ENCODE measurements at regions not wholly inside any gene's neighbourhood (a gene's known extent, or its start where the extent isn't known, plus 50 kb on each side); places are given as distances from the start of the nearest gene placed in this dataset.

- TF ChIP-seq RAD21 (IDR thresholded peaks at IDR 0.05 in 1 of 2, conservative IDR thresholded peaks at IDR 0.05 in 1 of 2; ENCODE audit: low read depth in 2 of 2, low read length in 2 of 2), result no peak
- no peak for TF ChIP-seq CTCF (IDR thresholded peaks at IDR 0.05; ENCODE audit: control extremely low read depth in 1 of 3, insufficient read depth in 1 of 3, low read depth in 1 of 3, low read length in 3 of 3)
- no peak for TF ChIP-seq EP300 (IDR thresholded peaks at IDR 0.05; ENCODE audit: borderline replicate concordance in 1 of 2, low read depth in 2 of 2, low read length in 2 of 2)
- no peak for TF ChIP-seq SRF (IDR thresholded peaks at IDR 0.05; ENCODE audit: low read depth, low read length)
- no peak for TF ChIP-seq KDM1A (IDR thresholded peaks at IDR 0.05; ENCODE audit: borderline replicate concordance, low read length)
- no peak for TF ChIP-seq POLR2A (IDR thresholded peaks at IDR 0.05; ENCODE audit: control extremely low read depth in 1 of 2, low read depth in 2 of 2, low read length in 2 of 2)
- no peak for TF ChIP-seq POLR2AphosphoS5 (IDR thresholded peaks at IDR 0.05; ENCODE audit: low read depth, low read length)
Measured at GRCh38 chr10:109732254-109732965, 190.9 kb downstream of the XPNPEP1 start.
